NCI-H2227 (cell line): ENCODE measurements at regions not wholly inside any gene's neighbourhood (a gene's known extent, or its start where the extent isn't known, plus 50 kb on each side); places are given as distances from the start of the nearest gene placed in this dataset.

ENCODE experiments used
- DNase-seq: peaks from one replicate; lab custom pipeline; 2025; ENCODE audit not compliant: unreplicated experiment; lab: John Stamatoyannopoulos, UW

- DNase-seq = no peak
Measured at GRCh38 chr14:101379842-101380241, 181.5 kb upstream of the DIO3 start.

GRCh38 chr14:101380512-101380911 lies 180.8 kb upstream of the DIO3 start:
- DNase-seq = no peak

DNA sequence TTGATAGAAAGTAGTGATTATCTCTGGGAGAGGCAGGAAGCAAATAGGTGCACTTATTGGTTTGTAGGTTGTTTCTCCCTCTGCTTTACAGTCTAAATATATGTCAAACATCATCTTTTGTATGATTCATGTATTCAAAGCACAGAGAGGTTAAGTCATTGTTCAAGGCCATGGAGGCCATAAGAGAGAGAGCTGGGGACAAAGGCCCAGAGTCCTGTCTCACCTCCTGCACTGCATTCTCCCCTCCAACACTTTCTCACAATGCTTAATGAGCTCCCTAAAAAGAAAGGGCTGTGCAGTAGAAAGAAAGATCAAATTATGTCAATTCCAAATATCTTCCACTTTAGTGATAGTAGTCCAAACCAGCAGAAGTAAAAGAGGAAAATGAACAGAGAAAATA lies 180.4 kb upstream of the DIO3 start:
- no peak for DNase-seq

DNA sequence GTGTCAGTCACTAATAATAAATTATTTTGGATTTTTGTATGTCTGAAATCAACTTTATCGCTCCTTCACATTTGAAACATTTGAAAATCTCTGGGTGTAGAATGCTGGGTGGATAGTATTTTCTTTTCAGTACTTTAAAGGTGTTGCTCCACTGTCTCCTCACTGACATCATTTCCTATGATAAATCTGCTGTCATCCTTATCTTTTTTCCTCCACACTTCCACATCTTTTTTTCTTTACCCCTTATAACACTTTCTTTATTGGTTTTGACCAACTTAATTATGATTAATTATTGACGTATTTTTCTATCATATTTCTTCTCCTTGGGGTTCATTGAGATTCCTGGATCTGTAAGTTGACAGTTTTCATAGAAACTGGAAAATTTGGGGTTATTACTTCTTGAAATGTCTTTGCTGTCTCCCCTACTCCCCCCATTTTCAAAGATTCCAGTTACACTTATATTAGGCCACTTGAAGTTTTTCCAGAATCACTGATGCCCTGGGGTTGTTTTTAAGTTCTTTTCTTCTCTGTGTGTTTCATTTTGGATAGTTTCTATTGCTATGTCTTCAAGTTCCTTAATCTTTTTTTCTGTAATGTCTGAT lies 177.5 kb upstream of the DIO3 start:
- DNase-seq = no peak

GRCh38 chr14:101394374-101394773 lies 166.9 kb upstream of the DIO3 start:
- no peak for DNase-seq

GRCh38 chr14:101395779-101396178 lies 165.5 kb upstream of the DIO3 start:
- no peak for DNase-seq

GRCh38 chr14:101397206-101397605 lies 164.1 kb upstream of the DIO3 start:
- DNase-seq = no peak

GRCh38 chr14:101398011-101398410 lies 163.3 kb upstream of the DIO3 start:
- no peak for DNase-seq

DNA sequence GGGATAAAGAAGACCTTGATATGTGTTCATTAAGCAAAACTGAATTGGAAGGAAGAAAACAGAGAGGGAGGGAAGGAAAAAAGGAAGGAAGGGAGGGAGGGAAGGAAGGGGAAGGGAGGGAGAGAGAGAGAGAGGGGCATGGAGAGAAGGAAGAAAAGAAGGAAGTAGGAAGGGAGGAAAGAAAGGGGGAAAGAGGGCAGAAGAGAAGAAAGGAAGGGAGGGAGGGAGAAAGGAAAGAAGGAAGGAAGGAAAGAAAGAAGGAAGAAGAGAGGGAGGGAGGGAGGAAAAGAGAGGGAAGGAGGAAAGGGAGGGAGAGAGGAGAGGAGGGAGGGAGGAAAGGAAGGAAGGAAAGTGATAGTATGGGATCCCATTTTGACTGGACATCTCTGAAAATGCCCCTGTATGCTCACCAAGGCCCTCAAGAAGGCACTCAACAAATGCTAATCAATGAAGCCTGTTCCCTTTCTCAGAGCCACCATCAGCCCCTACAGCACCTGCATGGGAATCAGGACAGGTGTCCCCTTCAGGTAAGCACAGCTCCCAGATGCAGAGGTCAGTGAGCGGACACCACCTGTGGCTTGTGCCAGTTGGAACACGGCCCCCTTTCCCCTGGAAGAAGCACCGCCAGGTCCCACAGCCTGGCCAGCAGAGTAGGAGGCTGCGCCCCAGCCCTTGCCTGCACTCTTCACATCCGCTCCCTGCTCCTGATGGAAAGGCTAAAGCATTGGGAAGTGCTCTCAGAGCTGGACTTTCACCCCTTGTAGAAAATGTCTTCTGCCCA lies 161.4 kb upstream of the DIO3 start:
- DNase-seq = no peak

- peak; percentile 2 for DNase-seq
Measured at GRCh38 chr14:101400830-101401229, 160.5 kb upstream of the DIO3 start.

DNA sequence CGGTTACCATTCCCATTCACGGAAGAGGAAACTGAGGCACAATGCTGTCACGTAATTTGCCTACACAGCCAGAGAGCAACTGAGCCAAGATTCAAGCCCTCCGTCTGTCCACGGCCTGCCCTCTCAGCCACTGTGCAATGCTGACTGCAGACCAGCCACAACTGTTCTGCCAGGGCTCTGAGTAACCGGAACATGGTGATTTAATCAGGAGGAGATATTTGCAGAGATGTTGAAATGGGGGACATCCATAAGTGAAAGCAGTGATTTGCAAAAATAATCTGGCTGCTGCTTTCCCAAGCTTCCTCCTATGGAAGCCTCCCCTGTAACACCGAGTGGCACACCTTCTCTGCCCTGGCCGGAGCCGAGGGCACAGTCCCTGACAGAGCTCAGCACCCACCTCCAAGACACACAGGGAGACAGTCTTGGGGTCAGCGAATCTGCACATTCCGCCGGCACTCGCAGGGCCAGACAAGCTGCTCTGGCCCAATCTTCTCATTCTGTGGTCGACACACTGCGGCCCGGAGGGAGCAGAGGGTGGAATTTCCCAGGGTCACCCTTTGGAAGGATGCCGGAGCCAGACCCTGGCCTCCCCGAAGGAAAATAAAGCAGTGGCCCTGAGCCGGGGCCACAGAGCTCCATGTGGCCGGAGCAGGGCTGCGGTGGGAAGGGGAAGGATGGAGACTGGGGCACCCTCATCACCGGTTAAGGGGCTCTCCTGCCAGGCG lies 158.2 kb upstream of the DIO3 start:
- no peak for DNase-seq

DNA sequence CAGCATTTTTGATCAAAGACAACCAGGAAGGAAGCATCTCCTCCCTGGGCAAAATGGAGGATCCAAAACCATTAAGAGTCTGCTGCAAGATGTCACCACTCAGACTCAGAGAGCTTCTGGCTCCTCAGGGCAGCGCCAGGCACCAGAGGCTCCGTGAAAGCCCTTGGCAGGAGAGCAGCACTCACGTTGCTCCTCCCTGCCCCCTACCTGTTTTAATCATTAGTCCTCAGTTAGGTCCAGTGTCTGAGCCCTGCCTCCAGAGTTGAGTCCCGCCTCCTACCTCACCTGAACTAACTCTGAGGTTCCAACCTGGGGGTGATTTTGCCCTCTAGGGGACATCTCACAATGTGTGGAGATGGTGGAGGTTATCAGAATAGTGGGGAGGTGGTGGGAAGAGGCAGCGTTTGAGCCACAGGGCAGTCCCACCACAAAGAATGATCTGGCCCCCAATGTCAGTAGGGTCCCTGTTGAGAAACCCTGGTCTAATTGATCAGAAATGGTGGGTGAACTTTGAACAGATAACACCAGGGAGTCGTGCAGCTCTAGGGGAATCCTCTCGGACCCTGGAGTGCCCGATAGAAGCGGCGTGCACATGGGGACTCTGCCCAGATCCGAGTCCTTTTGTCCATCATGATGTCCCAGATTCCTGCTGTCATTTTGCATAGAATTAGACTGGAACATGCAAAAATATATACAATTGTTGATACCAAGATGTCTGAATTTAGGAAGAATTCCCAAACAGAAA lies 156.7 kb upstream of the DIO3 start:
- DNase-seq = no peak

- DNase-seq = no peak
Measured at GRCh38 chr14:101405171-101405883, 156.0 kb upstream of the DIO3 start.

DNA sequence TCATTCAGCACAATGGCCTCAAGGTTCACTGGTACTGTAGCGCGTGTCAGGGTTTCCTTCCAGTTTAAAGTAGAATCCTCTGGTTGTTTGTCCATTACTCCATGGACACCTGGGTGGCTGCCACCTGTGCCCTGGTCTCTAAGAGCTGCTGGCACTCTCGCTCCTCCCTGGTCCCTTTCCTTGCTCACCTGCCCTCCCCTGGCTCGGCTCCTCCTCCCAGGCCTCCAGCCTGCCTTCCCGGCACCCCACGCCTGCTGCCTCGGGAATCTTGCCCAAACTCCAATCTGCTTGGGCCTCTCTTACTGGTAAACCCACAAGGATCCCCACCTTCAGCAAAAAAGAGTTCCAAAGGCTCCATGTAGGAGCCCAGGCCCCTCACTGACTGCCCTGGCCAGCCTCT lies 154.4 kb upstream of the DIO3 start:
- no peak for DNase-seq

- DNase-seq = no peak
Measured at GRCh38 chr14:101407328-101407727, 154.0 kb upstream of the DIO3 start.

GRCh38 chr14:101408077-101408831 lies 153.0 kb upstream of the DIO3 start:
- no peak for DNase-seq

DNA sequence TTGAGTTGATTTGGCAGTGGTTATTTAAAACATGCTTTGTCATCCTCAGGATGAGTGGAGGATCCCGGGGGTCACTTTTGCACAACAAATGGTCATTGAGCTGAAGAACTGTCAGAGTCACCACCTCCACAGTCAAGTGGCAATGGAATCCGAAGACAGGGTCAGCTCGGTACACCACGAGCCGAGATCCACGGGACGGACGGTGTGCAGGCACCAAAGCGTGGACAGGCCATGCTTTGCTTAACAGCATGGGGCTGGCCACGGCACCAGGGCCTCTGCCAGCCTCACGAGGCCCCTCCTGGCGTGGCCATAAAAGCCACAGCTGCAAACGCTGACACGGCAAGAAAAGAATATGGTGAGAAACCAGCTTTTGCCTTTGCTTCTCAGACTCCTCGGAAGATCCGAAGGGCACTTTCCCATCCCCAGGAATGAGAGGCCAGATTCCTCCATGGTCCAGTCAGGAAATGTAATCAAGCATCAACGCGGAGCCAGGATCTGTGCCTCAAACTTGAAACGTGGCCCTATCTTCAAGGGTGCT lies 152.2 kb upstream of the DIO3 start:
- DNase-seq = no peak

DNA sequence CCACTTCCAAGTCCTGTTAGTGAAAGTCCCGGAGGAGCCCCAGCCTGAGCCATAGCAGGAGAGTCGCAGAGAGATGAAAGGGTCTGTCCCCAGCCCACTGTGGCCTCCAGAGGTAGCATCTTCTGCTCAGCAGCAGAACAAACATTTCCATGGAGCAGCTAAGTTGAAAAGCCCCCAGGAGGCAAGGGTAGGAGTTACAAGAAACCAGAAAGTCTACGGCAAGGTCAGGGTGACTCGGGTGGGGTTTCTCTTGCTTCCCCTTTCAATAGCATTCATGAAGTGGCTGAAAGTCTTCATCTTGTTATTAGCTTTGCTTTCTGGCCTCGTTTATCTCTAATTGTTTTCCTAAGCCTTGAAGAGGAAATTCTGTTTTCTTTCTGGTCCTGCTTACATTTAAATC lies 151.2 kb upstream of the DIO3 start:
- DNase-seq = no peak

GRCh38 chr14:101411151-101411550 lies 150.1 kb upstream of the DIO3 start:
- DNase-seq = no peak

DNA sequence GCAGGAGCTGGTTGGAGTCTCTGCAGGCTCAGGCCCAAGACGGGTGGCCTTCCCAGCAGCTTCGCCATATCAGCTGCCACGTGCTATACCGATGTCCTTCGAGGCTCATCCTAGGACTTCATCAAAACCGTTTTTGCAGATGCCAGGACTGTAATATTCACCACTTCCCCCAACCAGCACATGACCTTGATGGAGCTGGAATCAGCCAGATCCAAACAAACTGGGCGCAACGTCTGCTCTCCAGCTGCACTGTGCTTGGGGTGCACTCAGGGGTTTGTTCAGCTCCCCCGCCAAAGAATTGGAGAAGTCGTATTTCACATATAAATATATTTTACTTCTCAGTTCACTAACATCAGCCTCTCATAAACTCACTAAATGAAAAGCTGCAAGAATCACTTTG lies 149.5 kb upstream of the DIO3 start:
- no peak for DNase-seq
